PFSK-1 (cell line): ENCODE measurements at regions not wholly inside any gene's neighbourhood (a gene's known extent, or its start where the extent isn't known, plus 50 kb on each side); places are given as distances from the start of the nearest gene placed in this dataset.

Experiments used
- FOXP2 ChIP-seq: optimal IDR thresholded peaks from 2 replicates; pipeline ENCODE3; 2011; ENCODE audit warnings: borderline replicate concordance, control low read depth, inconsistent platforms; ENCODE audit not compliant: insufficient read depth; ENCODE audit errors: extremely low read length, extremely low read depth
- POLR2AphosphoS5 ChIP-seq: IDR thresholded peaks from 2 replicates; pipeline ENCODE4 v1.6.1; 2012; ENCODE audit warnings: low read depth, mild to moderate bottlenecking, control low read depth, low read length, moderate library complexity
- REST ChIP-seq, 2 experiments: IDR thresholded peaks; 2 replicates each; pipeline versions ENCODE4 v1.6.1 to v1.8.0; 2011 to 2012; ENCODE audit warnings: low read depth in 2 of 2, low read length in 2 of 2, control low read depth in 1 of 2, inconsistent platforms in 1 of 2, mild to moderate bottlenecking in 1 of 2, moderate library complexity in 1 of 2; ENCODE audit not compliant: insufficient read depth in 1 of 2
- SIN3A ChIP-seq: IDR thresholded peaks from 2 replicates; pipeline ENCODE4 v1.6.1; 2012; ENCODE audit warnings: mild to moderate bottlenecking, low read length, moderate library complexity, borderline replicate concordance; ENCODE audit not compliant: insufficient read depth
- TAF1 ChIP-seq: IDR thresholded peaks from 2 replicates; pipeline ENCODE4 v1.6.1; 2012; ENCODE audit warnings: low read length, control low read depth, borderline replicate concordance; ENCODE audit not compliant: insufficient read depth

- TF ChIP-seq POLR2AphosphoS5 (no peak), TAF1 (no peak), SIN3A (no peak), REST (IDR thresholded peaks at IDR 0.05; ENCODE audit: insufficient read depth in 1 of 2, low read depth in 2 of 2, low read length in 2 of 2) (no peak)
Observed at GRCh38 chr2:216974321-216975302, 114.7 kb upstream of the TNP1 start.

GRCh38 chr2:216971593-216971992 is 111.7 kb upstream of the TNP1 start:
- TF ChIP-seq TAF1: no peak
- no peak for TF ChIP-seq FOXP2
- no peak for TF ChIP-seq REST (IDR thresholded peaks at IDR 0.05; ENCODE audit: insufficient read depth in 1 of 2, low read depth in 2 of 2, low read length in 2 of 2)
- no peak for TF ChIP-seq POLR2AphosphoS5
- no peak for TF ChIP-seq SIN3A

- no peak for TF ChIP-seq POLR2AphosphoS5
- no peak for TF ChIP-seq SIN3A
- no peak for TF ChIP-seq TAF1
Observed at GRCh38 chr2:216970359-216970915, 110.6 kb upstream of the TNP1 start.

- TF ChIP-seq TAF1 (no peak), FOXP2 (no peak), REST (IDR thresholded peaks at IDR 0.05; ENCODE audit: insufficient read depth in 1 of 2, low read depth in 2 of 2, low read length in 2 of 2) (no peak), POLR2AphosphoS5 (no peak), SIN3A (no peak)
Observed at GRCh38 chr2:216967889-216968288, 108.0 kb upstream of the TNP1 start.

GRCh38 chr2:216960671-216961268 is 100.9 kb upstream of the TNP1 start:
- TF ChIP-seq REST (IDR thresholded peaks at IDR 0.05; ENCODE audit: insufficient read depth in 1 of 2, low read depth in 2 of 2, low read length in 2 of 2) (no peak), FOXP2 (no peak), POLR2AphosphoS5 (no peak), TAF1 (no peak), SIN3A (no peak)
